Activated B cell treated with CpG ODN at 0.5 μM for 24 hours (primary cell): ENCODE measurements at regions not wholly inside any gene's neighbourhood (a gene's known extent, or its start where the extent isn't known, plus 50 kb on each side); places are given as distances from the start of the nearest gene placed in this dataset.
"Not testable (repeated sequence)": the region's sequence is repeated elsewhere in the genome, so short reads cannot be mapped to it uniquely, and the experiment has no call there.

Experiments
- ATAC-seq: fragments of 200-7000 bp; cut with Tn5 transposase; one replicate; pipeline ENCODE4 v1.10.0; 2021; ENCODE audit warnings: low read depth, mild to moderate bottlenecking, moderate library complexity
- CTCF ChIA-PET: fragments of 350-600 bp; sonication (Branson Sonifier 250); formaldehyde crosslinking; loops from one replicate; lab custom pipeline; 2021; ENCODE audit warnings: antibody characterized with exemption; lab: Charles Lee
- POLR2A ChIA-PET: fragments of 350-600 bp; sonication (Branson Sonifier 250); formaldehyde crosslinking; loops from one replicate; lab custom pipeline; 2021; ENCODE audit warnings: antibody characterized with exemption; lab: Charles Lee
- DNase-seq: peaks from one replicate; pipeline ENCODE4 v3.0.0; 2022
- H3K27ac Mint-ChIP-seq: one replicate; pipeline ENCODE4 v1.8.0; 2020; ENCODE audit warnings: mixed read lengths
- H3K27me3 Mint-ChIP-seq: one replicate; pipeline ENCODE4 v1.8.0; 2021; ENCODE audit warnings: mixed read lengths
- H3K36me3 Mint-ChIP-seq: one replicate; pipeline ENCODE4 v1.8.0; 2021; ENCODE audit warnings: low read depth, mixed read lengths
- H3K4me1 Mint-ChIP-seq: one replicate; pipeline ENCODE4 v1.8.0; 2021; ENCODE audit warnings: mixed read lengths
- H3K4me3 Mint-ChIP-seq: one replicate; pipeline ENCODE4 v1.8.0; 2020; ENCODE audit warnings: mild to moderate bottlenecking, mixed read lengths
- H3K9me3 Mint-ChIP-seq: one replicate; pipeline ENCODE4 v1.8.0; 2020; ENCODE audit warnings: mixed read lengths
- intact Hi-C: fragments of 100-400 bp; cut with micrococcal nuclease; formaldehyde crosslinking; loops from one replicate; pipeline ENCODE4 v1.15.1; 2024
- TF ChIP-seq, protein P1 (sequence below): fragments of 200-600 bp; IDR thresholded peaks from one replicate; pipeline ENCODE4 v1.8.0; 2022; ENCODE audit warnings: antibody characterized with exemption, mild to moderate bottlenecking

DNA sequence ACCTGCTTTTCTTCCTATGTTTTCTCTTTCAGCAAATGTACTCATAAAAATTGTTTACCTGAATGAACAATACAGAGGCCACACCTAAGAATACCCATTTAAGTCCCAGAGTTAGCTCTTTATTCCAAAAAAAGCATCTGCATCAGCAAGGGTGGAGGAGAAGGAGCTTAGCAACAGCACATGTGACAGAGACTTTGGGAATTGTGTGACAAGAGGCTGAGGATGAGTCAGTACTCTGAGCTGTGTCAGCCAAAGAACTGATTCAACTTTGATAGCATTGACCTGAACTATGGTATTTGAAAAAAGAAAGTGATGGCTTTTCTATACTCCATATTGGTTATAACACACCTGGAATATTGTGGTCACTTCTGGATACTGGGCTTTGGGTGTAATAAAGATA, 162.7 kb downstream of the ZNF648 start:
- intact Hi-C loops: no loop called here
- no peaks in the 10 kb centered on the region for H3K9me3 Mint-ChIP-seq
- TF ChIP-seq, protein P1, sequence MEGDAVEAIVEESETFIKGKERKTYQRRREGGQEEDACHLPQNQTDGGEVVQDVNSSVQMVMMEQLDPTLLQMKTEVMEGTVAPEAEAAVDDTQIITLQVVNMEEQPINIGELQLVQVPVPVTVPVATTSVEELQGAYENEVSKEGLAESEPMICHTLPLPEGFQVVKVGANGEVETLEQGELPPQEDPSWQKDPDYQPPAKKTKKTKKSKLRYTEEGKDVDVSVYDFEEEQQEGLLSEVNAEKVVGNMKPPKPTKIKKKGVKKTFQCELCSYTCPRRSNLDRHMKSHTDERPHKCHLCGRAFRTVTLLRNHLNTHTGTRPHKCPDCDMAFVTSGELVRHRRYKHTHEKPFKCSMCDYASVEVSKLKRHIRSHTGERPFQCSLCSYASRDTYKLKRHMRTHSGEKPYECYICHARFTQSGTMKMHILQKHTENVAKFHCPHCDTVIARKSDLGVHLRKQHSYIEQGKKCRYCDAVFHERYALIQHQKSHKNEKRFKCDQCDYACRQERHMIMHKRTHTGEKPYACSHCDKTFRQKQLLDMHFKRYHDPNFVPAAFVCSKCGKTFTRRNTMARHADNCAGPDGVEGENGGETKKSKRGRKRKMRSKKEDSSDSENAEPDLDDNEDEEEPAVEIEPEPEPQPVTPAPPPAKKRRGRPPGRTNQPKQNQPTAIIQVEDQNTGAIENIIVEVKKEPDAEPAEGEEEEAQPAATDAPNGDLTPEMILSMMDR: no peak
- H3K27me3 Mint-ChIP-seq: peaks cover 1% of the 10 kb centered on the region
- no peak for ATAC-seq
- CTCF ChIA-PET: no interaction called here
- H3K4me3 Mint-ChIP-seq: no peak overlapping the region
- H3K4me1 Mint-ChIP-seq: no peaks in the 10 kb centered on the region
- POLR2A ChIA-PET: no interaction called here
- no peaks in the 10 kb centered on the region for H3K36me3 Mint-ChIP-seq
- no peak overlapping the region for H3K27ac Mint-ChIP-seq
- no peak for DNase-seq

DNA sequence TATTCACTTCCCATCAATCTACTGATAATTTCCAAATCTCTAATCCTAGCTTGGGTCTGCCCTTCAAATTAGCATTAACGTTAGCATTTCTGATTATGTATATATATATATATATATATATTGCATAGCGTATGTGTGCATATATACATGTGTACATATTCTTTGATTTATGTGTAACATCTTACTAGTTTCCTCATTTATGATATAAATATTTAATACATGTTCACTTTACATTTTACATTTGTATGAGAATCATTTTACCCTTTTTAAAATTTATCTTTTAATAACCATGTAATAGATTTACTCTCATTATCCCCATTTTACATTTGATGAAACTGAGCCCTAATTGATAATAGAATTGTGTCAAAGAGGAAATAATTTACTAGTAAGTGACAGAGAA, 164.7 kb downstream of the ZNF648 start:
- TF ChIP-seq, protein P1: no peak
- ATAC-seq (no peak), DNase-seq (no peak)
- intact Hi-C loops: no loop called here
- Mint-ChIP-seq H3K36me3 (no peaks in the 10 kb centered on the region), H3K4me1 (no peaks in the 10 kb centered on the region), H3K27me3 (peaks cover 1% of the 10 kb centered on the region), H3K4me3 (no peak overlapping the region), H3K9me3 (peaks cover 6% of the 10 kb centered on the region), H3K27ac (no peak overlapping the region)
- ChIA-PET POLR2A (no interaction called here), CTCF (no interaction called here)

DNA sequence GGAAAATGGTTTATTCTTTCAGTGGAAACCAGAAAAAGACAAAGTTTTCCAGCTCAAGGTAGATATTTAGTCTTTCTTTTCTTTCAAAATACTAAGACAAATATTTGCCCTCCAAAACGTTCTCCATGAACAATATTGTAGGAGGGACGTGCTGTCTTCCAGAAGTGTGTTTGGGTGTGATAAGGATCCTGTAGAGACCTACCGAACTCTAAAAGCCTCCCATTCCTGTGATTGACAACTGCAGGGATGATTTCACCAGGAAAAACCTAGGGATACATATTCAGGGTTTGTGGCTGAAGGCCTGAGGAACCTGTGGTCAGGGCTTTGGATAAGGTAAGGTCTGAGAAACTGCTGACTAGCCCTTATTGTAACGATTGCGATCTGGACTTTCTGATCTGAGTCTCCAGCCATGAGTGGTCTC, 167.1 kb downstream of the ZNF648 start:
- ChIA-PET POLR2A (no interaction called here), CTCF (no interaction called here)
- intact Hi-C loops: no loop called here
- no peaks in the 10 kb centered on the region for H3K27me3 Mint-ChIP-seq
- no peak overlapping the region for H3K27ac Mint-ChIP-seq
- H3K4me1 Mint-ChIP-seq: no peaks in the 10 kb centered on the region
- ATAC-seq: no peak
- DNase-seq: no peak
- peaks cover 7% of the 10 kb centered on the region for H3K9me3 Mint-ChIP-seq
- no peak overlapping the region for H3K4me3 Mint-ChIP-seq
- H3K36me3 Mint-ChIP-seq: no peaks in the 10 kb centered on the region
- TF ChIP-seq, protein P1: no peak

DNA sequence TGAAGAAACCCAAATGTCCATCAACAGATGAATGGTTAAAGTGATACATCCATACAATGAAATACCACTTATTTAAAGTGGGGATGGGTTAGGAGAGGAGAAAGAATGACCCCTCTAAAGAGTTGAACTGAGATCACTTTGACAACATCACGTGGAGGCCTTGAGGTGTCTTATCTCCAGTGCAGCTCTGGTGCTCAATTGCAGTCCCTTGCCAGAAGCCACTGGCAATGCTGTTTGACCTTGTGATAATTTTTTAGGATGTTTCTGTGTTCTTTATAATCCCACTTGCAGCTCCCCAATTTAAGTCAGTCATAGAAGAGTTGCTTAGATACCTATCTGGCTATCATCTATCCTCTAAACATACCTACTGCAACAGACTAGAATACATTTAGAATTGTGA, 167.6 kb downstream of the ZNF648 start:
- H3K4me3 Mint-ChIP-seq: no peak overlapping the region
- CTCF ChIA-PET: no interaction called here

DNA sequence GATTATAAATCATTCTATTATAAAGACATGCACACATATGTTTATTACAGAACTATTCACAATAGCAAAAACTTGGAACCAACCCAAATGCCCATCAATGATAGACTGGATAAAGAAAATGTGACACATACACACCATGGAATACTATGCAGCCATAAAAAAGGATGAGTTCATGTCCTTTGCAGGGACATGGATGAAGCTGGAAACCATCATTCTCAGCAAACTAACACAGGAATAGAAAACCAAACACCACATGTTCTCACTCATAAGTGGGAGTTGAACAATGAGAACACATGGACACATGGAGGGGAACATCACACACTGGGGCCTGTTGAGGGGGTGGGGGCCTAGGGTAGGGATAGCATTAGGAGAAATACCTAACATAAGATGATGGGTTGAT, 168.4 kb downstream of the ZNF648 start:
- H3K4me3 Mint-ChIP-seq, ATAC-seq, H3K9me3 Mint-ChIP-seq, H3K36me3 Mint-ChIP-seq, intact Hi-C loops, H3K4me1 Mint-ChIP-seq, CTCF ChIA-PET, H3K27me3 Mint-ChIP-seq, POLR2A ChIA-PET, DNase-seq, H3K27ac Mint-ChIP-seq: not testable (repeated sequence)

More for the DNA sequence above, 167.6 kb downstream of the ZNF648 start:
- ATAC-seq (no peak), DNase-seq (no peak)
- no peaks in the 10 kb centered on the region for H3K27me3 Mint-ChIP-seq
- H3K27ac Mint-ChIP-seq: no peak overlapping the region
- POLR2A ChIA-PET: no interaction called here
- H3K9me3 Mint-ChIP-seq: peaks cover 7% of the 10 kb centered on the region
- no peaks in the 10 kb centered on the region for H3K36me3 Mint-ChIP-seq
- intact Hi-C loops: no loop called here
- no peaks in the 10 kb centered on the region for H3K4me1 Mint-ChIP-seq
- TF ChIP-seq, protein P1: no peak

DNA sequence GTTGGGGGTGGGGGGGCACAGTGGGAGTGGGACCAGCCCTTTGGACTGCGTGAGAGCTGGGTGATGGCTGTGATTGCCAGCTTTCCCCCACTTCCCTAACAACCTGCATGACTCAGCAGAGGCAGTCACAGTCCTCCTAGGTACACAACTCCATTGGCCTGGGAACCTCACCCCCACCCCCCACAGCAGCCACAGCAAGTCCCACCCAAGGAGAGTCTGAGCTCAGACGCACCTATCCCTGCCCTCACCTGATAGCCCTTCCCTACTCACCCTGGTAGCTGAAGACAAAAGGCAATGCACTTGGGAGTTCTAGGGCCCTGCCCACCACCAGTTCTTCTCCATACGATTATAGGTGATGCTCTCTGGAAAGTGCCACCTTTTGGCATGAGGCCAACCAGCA, 188.9 kb downstream of the ZNF648 start:
- intact Hi-C loops: no loop called here
- DNase-seq: no peak
- ChIA-PET POLR2A (no interaction called here), CTCF (no interaction called here)
- ATAC-seq: no peak
- H3K27ac Mint-ChIP-seq: no peak overlapping the region
- H3K27me3 Mint-ChIP-seq: peaks cover 3% of the 10 kb centered on the region
- H3K36me3 Mint-ChIP-seq: no peaks in the 10 kb centered on the region
- no peaks in the 10 kb centered on the region for H3K4me1 Mint-ChIP-seq
- TF ChIP-seq, protein P1: no peak
- peaks cover 16% of the 10 kb centered on the region for H3K9me3 Mint-ChIP-seq
- no peak overlapping the region for H3K4me3 Mint-ChIP-seq
